ENCODE measurements at regions not wholly inside any gene's neighbourhood (a gene's known extent, or its start where the extent isn't known, plus 50 kb on each side); places are given as distances from the start of the nearest gene placed in this dataset.

DNA sequence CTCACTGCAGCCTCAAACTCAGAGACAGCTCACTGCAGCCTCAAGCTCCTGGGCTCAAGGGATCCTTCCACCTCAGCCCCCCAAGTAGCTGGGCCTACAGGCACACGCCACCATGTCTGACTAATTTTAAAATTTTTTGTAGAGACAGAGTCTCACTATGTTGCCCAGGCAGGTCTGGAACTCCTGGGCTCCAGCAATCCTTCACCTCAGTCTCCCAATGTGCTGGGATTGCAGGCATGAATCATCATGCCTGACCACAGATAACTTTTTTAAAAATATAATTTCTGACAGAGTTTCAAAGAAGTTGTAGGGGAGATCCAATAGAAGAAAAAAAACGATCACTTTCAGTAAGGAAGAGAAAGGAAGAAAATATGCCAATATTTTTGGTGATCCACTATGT, 189.7 kb upstream of the CDKN3 start:
- no peak for DNase-seq (ENCODE audit: extremely low read depth, low read depth)

GRCh38 chr14:54207476-54208462, 189.0 kb upstream of the CDKN3 start:
- DNase-seq (ENCODE audit: extremely low read depth, low read depth), result no peak

- no peak for DNase-seq (ENCODE audit: extremely low read depth, low read depth)
Measured at GRCh38 chr14:54208751-54209150, 188.1 kb upstream of the CDKN3 start.

- no peak for DNase-seq (ENCODE audit: extremely low read depth, low read depth)
Measured at GRCh38 chr14:54209511-54210250, 187.1 kb upstream of the CDKN3 start.

DNA sequence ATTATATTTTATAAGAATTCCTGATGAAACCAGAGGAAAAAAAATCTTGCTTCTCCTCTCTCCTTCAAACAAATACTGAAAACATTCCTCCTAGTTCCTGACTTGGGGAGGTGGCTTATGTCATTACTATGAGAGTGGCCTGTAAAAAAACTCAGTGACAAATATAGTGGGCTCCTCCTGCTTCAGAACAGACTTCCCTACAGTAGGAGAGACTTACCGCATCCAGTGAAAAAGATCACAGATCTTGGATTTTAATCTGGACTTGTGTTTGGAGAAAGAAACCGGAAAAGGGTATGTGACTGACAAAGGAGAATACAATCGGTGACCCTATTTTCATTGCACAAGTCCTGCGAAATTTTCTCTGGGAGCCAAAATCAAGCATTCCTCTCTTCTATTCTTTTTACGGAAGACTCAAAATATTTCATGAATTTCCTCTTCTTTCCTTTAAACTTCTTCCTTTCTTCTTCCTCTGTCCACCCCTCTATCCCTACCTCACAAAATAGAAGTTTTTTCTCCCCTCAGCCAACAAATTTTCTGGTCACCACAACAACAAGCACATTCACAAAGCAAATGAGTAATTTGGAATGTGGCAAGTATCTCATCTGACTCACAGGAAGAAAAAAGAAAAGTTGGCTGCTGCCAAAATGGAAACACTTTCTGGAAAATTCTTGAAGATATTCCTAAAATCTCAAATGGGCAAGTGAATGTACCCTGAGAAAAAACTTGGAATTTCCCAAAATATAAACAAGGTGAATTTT, 185.1 kb upstream of the CDKN3 start:
- peak; percentile 9 for DNase-seq (ENCODE audit: extremely low read depth, low read depth)

- no peak for DNase-seq (ENCODE audit: extremely low read depth, low read depth)
Measured at GRCh38 chr14:54213536-54213935, 183.3 kb upstream of the CDKN3 start.

DNA sequence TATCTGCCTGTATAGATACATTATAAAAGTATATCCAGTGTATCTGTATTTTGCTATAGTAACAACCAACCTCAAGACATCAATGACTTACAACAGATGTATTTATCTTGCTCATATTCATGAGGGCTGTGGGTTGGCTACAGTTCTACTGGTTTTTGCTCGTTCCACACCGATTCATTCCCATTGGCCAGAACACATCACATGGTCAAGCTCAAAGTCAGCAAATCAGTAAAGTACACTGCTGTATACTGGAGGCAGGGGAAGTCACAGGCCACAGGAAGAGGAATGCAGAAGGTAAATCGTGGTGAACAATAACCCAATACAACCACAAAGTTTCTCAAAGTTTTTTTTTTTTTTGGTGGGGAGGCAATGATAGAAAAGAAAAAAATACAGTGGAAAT, 180.0 kb upstream of the CDKN3 start:
- no peak for DNase-seq (ENCODE audit: extremely low read depth, low read depth)

DNA sequence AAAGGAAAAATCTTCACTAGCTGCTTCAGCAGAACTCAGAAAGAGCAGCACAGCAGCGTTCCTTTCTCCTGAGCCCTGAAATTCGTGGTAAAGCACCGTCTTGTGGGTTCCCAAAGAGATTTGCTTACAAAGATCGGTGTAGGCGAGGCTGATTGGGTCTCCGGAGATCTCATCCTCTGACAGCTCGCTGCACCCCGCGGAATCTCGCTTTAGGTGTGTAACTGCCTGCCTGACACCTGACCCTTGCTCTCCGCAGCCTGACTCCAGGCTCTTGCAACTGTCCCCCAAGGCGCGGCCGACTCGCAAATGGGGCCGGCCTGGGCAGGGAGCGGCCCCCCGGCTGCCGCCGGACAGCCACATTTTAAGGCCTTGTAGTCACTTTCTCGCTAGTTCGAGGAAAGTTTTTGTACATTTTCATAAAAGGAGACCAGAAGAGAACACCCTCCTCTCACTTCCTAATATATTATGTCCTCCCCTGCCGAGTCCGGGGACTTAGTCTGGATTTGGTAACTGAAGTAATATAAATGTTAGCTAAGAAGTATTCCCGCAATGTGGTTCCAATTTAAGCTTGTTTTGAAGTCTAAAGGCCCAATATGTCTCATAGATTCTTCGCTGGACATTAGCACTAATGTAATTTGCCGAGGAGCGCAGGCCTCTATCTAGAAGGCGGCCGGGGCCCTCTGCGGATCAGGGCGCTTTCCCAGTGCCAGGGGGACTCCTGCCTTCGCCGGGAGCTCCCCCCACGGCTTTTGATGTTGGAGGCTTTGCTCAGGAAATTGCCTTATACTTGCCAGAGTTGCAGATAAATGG, 177.3 kb upstream of the CDKN3 start:
- no peak for DNase-seq (ENCODE audit: extremely low read depth, low read depth)

DNA sequence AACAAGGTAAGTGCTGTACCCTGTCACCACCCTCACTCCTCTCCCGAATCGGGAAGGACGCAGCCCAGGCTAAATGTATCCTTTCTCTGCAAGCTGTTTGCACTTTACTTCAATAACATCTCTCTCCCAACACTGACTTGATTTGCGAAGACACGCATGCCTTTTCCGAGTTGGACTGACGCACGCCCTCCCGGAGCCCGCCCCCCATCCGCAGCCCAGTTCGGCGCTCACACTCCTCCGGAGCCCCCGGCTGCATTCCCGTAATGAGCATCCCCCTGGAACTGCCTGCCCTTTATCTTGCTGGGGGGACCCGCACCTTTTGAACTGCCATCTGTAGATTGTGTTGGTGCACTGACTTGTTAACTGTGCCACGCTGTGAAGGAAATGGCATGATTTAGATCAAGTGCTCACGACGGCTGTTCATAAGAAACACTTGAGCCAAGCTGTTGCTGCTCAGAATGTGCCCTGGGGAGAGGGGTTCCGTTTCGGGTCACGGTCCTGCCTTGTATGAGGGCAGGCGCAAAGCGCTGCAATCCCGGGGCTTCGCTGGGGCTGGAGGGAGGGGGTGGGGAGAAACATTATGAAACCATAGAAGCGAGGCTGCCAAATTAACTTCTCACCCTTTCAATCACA, 176.6 kb upstream of the CDKN3 start:
- DNase-seq (ENCODE audit: extremely low read depth, low read depth), result no peak

GRCh38 chr14:54220704-54221431, 175.9 kb upstream of the CDKN3 start:
- no peak for DNase-seq (ENCODE audit: extremely low read depth, low read depth)

- no peak for DNase-seq (ENCODE audit: extremely low read depth, low read depth)
Measured at GRCh38 chr14:54221432-54221803, 175.4 kb upstream of the CDKN3 start.

GRCh38 chr14:54221971-54222370, 174.8 kb upstream of the CDKN3 start:
- no peak for DNase-seq (ENCODE audit: extremely low read depth, low read depth)

DNA sequence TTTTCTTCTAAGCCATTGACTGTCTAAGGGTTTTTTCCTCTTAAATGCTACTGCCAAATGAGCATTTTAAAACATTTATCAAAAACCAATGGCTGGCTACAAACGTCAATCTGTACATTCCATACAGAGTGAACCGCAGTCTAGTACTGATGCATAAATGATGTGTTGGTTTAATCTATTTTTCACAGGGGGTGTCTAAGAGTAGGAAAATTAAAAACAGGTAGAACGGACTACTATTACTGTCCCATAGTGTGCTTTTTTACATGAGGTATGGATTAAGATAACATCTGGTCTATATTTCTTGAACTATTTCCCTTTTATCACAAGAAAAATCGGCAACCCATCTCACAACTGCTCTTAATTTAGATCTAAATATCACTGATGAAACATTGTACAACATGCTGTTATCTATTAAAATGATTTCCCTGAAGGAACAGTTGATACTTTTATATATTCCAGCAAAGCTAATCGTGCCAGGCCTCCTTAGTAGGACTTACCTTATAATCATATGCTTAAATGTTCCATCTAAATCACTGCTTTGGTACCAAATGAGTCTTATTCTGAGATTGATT, 172.9 kb upstream of the CDKN3 start:
- DNase-seq (ENCODE audit: extremely low read depth, low read depth), result no peak

DNA sequence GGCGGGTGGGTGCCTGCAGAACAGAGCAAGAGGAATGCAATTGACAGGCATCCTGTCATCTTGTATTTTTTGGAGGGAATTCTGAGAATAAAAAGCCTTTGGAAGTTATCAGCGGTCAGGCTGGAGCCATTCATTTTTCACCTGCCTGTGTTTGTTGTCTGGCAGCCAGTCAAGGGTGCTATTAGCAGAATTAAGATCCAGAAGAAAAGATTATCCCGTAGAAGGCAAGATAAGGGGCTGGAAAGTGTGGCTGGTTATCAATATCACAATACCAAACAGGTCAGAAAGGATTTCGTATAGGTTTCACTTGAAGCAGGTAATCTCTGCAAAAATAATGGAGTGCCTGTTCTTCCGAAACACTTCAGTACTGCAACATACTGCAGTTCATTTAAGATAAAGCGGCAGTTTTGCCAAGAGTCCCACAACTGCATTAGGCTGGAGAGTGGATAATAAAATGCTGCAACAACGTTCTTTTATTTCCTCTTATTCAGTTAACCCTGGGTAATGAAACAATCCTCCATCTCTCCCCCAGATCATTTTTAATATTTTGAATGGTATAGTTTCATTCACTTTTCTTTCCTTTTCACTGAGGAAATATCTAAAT, 171.2 kb upstream of the CDKN3 start:
- DNase-seq (ENCODE audit: extremely low read depth, low read depth), result no peak

DNA sequence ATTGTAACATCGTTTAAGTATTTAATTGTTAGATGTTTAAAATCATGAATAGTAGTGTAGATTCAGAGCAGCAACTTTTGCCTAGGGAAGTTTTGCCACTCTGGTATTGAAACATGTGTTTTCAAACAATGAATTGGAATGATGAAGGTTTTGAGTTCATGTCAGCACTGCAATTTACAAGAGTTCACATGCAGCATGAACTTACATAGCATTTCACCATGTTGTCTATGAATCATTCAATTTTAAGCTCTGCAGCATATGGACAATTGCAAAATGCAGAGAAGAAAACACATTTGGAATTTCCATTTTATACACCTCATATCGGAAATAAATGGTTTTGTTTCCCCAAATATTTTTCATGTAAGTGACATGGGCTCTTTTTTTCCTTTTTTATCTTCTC, 170.7 kb upstream of the CDKN3 start:
- no peak for DNase-seq (ENCODE audit: extremely low read depth, low read depth)

DNA sequence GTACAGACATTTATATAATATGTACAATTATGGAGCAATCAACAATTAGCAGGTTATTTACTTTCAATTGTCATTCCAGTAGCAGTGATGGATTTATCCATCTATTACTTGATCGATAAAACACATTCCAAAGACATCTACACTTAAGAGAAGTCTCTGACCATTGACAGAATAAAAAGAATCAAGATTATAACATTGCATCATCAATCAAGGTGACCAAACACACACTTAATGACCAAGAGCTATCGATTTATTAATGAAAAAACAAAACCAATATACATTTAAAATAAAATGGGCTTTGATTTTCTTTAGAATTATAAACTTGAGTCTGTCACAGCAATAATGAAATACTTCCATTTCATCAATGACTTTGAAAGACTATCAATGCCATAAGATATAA, 170.2 kb upstream of the CDKN3 start:
- DNase-seq (ENCODE audit: extremely low read depth, low read depth), result no peak

GRCh38 chr14:54229136-54229535, 167.7 kb upstream of the CDKN3 start:
- no peak for DNase-seq (ENCODE audit: extremely low read depth, low read depth)

GRCh38 chr14:54230645-54231044, 166.2 kb upstream of the CDKN3 start:
- DNase-seq (ENCODE audit: extremely low read depth, low read depth), result no peak

All from NCI-H460 (cell line).